ENCODE measurements at regions not wholly inside any gene's neighbourhood (a gene's known extent, or its start where the extent isn't known, plus 50 kb on each side); places are given as distances from the start of the nearest gene placed in this dataset.

GRCh38 chr2:238701341-238702206 lies 146.3 kb upstream of the TWIST2 start:
- no peak for DNase-seq (ENCODE audit: low read depth, low spot score)
- H3K27me3 ChIP-seq (ENCODE audit: control insufficient read depth, insufficient read depth, low read length), result no peaks in the 10 kb centered on the region
- no peaks in the 10 kb centered on the region for H3K4me1 ChIP-seq (ENCODE audit: control insufficient read depth, insufficient read depth, low read length)
- no peak overlapping the region for H3K4me3 ChIP-seq (ENCODE audit: low read depth in 2 of 2, low read length in 2 of 2)
- ATAC-seq, result no peak
- in situ Hi-C loops (cut with HindIII; ENCODE audit: low pct_unique_long_range_greater_than_20kb, low sequenced_read_pairs) (no loop called here), intact Hi-C loops (cut with micrococcal nuclease; ENCODE audit: unreplicated experiment) (no loop called here)
- BruUV-seq (replicated peaks), result no TSS peak
- H3K36me3 ChIP-seq (ENCODE audit: control insufficient read depth, insufficient read depth, low read length), result no peaks in the 10 kb centered on the region
- no peaks in the 10 kb centered on the region for H3K9me3 ChIP-seq (ENCODE audit: control insufficient read depth, insufficient read depth, low read depth, low read length)
- POLR2A ChIA-PET, result no interaction called here
- H3K27ac ChIP-seq (ENCODE audit: low read length), result no peak overlapping the region
- CTCF ChIA-PET, result no interaction called here
- no peak for TF ChIP-seq SIN3A (IDR thresholded peaks at IDR 0.05; ENCODE audit: borderline replicate concordance, insufficient read depth, low read depth, low read length)
- TF ChIP-seq TCF7L2 (IDR thresholded peaks at IDR 0.05; ENCODE audit: low read depth, low read length), result no peak
- no peak for TF ChIP-seq POLR2AphosphoS5 (IDR thresholded peaks at IDR 0.05; ENCODE audit: low read depth, low read length)
- TF ChIP-seq, protein P1, sequence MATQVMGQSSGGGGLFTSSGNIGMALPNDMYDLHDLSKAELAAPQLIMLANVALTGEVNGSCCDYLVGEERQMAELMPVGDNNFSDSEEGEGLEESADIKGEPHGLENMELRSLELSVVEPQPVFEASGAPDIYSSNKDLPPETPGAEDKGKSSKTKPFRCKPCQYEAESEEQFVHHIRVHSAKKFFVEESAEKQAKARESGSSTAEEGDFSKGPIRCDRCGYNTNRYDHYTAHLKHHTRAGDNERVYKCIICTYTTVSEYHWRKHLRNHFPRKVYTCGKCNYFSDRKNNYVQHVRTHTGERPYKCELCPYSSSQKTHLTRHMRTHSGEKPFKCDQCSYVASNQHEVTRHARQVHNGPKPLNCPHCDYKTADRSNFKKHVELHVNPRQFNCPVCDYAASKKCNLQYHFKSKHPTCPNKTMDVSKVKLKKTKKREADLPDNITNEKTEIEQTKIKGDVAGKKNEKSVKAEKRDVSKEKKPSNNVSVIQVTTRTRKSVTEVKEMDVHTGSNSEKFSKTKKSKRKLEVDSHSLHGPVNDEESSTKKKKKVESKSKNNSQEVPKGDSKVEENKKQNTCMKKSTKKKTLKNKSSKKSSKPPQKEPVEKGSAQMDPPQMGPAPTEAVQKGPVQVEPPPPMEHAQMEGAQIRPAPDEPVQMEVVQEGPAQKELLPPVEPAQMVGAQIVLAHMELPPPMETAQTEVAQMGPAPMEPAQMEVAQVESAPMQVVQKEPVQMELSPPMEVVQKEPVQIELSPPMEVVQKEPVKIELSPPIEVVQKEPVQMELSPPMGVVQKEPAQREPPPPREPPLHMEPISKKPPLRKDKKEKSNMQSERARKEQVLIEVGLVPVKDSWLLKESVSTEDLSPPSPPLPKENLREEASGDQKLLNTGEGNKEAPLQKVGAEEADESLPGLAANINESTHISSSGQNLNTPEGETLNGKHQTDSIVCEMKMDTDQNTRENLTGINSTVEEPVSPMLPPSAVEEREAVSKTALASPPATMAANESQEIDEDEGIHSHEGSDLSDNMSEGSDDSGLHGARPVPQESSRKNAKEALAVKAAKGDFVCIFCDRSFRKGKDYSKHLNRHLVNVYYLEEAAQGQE (IDR thresholded peaks at IDR 0.05; ENCODE audit: insufficient read depth in 1 of 2, low read depth in 2 of 2, low read length in 1 of 2), result no peak
- TF ChIP-seq, protein P2, sequence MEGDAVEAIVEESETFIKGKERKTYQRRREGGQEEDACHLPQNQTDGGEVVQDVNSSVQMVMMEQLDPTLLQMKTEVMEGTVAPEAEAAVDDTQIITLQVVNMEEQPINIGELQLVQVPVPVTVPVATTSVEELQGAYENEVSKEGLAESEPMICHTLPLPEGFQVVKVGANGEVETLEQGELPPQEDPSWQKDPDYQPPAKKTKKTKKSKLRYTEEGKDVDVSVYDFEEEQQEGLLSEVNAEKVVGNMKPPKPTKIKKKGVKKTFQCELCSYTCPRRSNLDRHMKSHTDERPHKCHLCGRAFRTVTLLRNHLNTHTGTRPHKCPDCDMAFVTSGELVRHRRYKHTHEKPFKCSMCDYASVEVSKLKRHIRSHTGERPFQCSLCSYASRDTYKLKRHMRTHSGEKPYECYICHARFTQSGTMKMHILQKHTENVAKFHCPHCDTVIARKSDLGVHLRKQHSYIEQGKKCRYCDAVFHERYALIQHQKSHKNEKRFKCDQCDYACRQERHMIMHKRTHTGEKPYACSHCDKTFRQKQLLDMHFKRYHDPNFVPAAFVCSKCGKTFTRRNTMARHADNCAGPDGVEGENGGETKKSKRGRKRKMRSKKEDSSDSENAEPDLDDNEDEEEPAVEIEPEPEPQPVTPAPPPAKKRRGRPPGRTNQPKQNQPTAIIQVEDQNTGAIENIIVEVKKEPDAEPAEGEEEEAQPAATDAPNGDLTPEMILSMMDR (IDR thresholded peaks at IDR 0.05), result no peak

DNA sequence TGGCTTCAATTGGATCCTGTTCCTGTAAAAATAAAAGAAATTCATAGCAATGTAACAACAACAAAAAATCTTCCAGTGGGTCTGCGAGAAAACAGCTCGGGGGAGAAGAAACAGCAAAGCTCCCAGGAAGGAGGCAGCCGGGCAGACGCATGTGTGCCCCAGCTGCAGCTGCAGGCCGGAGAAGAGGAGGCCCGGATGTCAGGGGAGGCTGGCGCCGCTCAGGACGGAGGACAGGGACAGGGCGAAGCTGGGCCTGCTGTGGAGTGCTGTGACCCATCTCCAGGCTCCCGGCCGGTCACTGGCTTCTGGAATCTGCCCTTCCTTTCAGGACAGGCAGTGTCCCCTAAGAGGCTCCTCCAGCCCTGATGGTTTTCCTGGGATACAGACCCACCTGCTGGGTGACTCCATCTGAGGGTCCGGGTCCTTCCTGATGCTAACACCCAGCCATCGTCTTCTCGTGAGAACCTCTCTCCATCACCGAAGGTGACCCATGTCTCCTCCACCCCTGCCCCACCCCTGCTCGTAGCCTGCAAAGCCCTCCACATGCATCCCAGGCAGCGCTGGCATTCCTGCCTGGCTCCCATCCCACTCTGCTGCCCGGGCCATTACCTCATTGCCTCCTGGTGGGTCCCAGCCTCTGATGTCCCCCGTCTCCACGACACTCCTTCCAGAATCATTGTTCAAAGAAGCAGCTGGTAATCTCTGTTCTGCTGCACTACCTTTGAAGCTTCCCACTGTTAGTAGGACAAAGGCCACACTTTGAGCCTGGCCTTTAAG lies 145.4 kb upstream of the TWIST2 start:
- BruUV-seq (replicated peaks), result no TSS peak
- H3K36me3 ChIP-seq (ENCODE audit: control insufficient read depth, insufficient read depth, low read length), result no peaks in the 10 kb centered on the region
- H3K27ac ChIP-seq (ENCODE audit: low read length), result no peak overlapping the region
- no peaks in the 10 kb centered on the region for H3K4me1 ChIP-seq (ENCODE audit: control insufficient read depth, insufficient read depth, low read length)
- in situ Hi-C loops (cut with HindIII; ENCODE audit: low pct_unique_long_range_greater_than_20kb, low sequenced_read_pairs) (no loop called here), intact Hi-C loops (cut with micrococcal nuclease; ENCODE audit: unreplicated experiment) (no loop called here)
- DNase-seq (ENCODE audit: low read depth, low spot score) (no peak), ATAC-seq (no peak)
- no peaks in the 10 kb centered on the region; the same call in 1 of the 2 replicates for H3K27me3 ChIP-seq (ENCODE audit: control insufficient read depth, insufficient read depth, low read length)
- TF ChIP-seq TCF7L2 (IDR thresholded peaks at IDR 0.05; ENCODE audit: low read depth, low read length), result no peak
- no peaks in the 10 kb centered on the region for H3K9me3 ChIP-seq (ENCODE audit: control insufficient read depth, insufficient read depth, low read depth, low read length)
- H3K4me3 ChIP-seq (ENCODE audit: low read depth in 2 of 2, low read length in 2 of 2), result no peak overlapping the region
- POLR2A ChIA-PET, result no interaction called here
- CTCF ChIA-PET, result no interaction called here

DNA sequence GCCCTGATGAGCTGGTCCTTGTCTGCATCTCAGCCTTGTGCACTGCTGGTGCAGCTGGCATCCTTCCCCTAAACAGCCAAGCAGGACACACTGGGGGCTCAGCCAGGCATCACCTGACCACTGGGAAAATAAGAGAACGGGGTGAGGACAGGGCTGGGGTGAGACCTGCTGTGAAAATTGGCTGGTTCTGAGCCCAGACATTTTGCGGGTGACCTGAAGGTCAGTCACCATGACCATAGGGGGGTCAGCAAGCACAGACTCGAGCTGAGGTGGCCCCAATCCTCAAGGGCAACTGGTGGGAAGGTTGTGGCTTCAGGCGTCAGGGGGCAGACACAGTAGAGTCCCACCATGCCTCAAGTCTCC lies 144.9 kb upstream of the TWIST2 start:
- H3K4me1 ChIP-seq (ENCODE audit: control insufficient read depth, insufficient read depth, low read length), result no peaks in the 10 kb centered on the region
- no peak for ATAC-seq
- no peak overlapping the region for H3K27ac ChIP-seq (ENCODE audit: low read length)
- in situ Hi-C loops (cut with HindIII; ENCODE audit: low pct_unique_long_range_greater_than_20kb, low sequenced_read_pairs) (no loop called here), intact Hi-C loops (cut with micrococcal nuclease; ENCODE audit: unreplicated experiment) (no loop called here)
- ChIA-PET CTCF (no interaction called here), POLR2A (no interaction called here)
- no TSS peak for BruUV-seq (replicated peaks)
- no peak for TF ChIP-seq POLR2AphosphoS5 (IDR thresholded peaks at IDR 0.05; ENCODE audit: low read depth, low read length)
- no peak for TF ChIP-seq TCF7L2 (IDR thresholded peaks at IDR 0.05; ENCODE audit: low read depth, low read length)
- no peak overlapping the region for H3K4me3 ChIP-seq (ENCODE audit: low read depth in 2 of 2, low read length in 2 of 2)
- no peak for DNase-seq (ENCODE audit: low read depth, low spot score)
- H3K36me3 ChIP-seq (ENCODE audit: control insufficient read depth, insufficient read depth, low read length), result no peaks in the 10 kb centered on the region
- no peaks in the 10 kb centered on the region for H3K9me3 ChIP-seq (ENCODE audit: control insufficient read depth, insufficient read depth, low read depth, low read length)
- H3K27me3 ChIP-seq (ENCODE audit: control insufficient read depth, insufficient read depth, low read length), result no peaks in the 10 kb centered on the region; the same call in 1 of the 2 replicates
